ENCODE measurements at regions not wholly inside any gene's neighbourhood (a gene's known extent, or its start where the extent isn't known, plus 50 kb on each side); places are given as distances from the start of the nearest gene placed in this dataset.

- Histone ChIP-seq H3K9me3 (no peaks in the 10 kb centered on the region), H3K4me1 (no peaks in the 10 kb centered on the region), H3K27me3 (no peaks in the 10 kb centered on the region), H3K4me3 (no peak overlapping the region), H3K27ac (no peak overlapping the region), H3K36me3 (no peaks in the 10 kb centered on the region)
- DNase-seq, result no peak
- no peak for TF ChIP-seq POLR2A (IDR thresholded peaks at IDR 0.05)
- no peak for TF ChIP-seq CTCF (IDR thresholded peaks at IDR 0.05)
Measured at GRCh38 chr12:90399357-90399756, 555.6 kb downstream of the CCER1 start.

DNA sequence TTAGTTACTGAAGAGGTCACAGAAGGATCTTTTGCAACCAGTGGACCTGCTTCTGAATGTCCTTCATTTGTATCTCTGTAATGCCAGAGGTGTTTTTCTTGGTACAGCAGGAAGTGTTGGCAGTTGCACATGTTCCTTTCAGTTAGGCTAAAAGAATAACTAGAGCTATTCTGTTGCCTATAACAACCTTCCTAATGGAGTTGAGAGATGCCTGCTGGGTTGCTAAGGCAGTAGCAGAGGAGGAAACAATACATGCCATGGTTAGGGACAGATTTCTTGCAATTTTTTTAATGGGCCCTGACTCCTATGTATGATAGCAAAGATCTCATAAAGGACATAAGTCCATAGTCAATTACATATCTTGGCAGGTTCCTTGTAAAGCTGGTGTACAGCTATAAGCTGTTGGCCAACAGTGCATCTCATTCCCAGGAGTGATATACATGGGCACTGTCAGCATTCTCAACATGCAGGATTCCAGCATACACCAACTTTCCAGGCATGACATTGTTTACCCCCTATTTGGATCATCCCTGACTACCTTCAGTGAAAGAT lies 556.6 kb downstream of the CCER1 start:
- DNase-seq, result no peak
- Histone ChIP-seq H3K27me3 (no peaks in the 10 kb centered on the region), H3K36me3 (no peaks in the 10 kb centered on the region), H3K9me3 (no peaks in the 10 kb centered on the region), H3K4me1 (no peaks in the 10 kb centered on the region), H3K4me3 (no peak overlapping the region), H3K27ac (no peak overlapping the region)
- no peak for TF ChIP-seq CTCF (IDR thresholded peaks at IDR 0.05)
- no peak for TF ChIP-seq POLR2A (IDR thresholded peaks at IDR 0.05)

GRCh38 chr12:90396556-90396955 lies 558.4 kb downstream of the CCER1 start:
- H3K36me3 ChIP-seq, result no peaks in the 10 kb centered on the region
- TF ChIP-seq POLR2A (IDR thresholded peaks at IDR 0.05) (no peak), CTCF (IDR thresholded peaks at IDR 0.05) (no peak)
- H3K9me3 ChIP-seq, result no peaks in the 10 kb centered on the region
- H3K4me1 ChIP-seq, result no peaks in the 10 kb centered on the region
- no peak for DNase-seq
- no peaks in the 10 kb centered on the region for H3K27me3 ChIP-seq
- no peak overlapping the region for H3K27ac ChIP-seq
- H3K4me3 ChIP-seq, result no peak overlapping the region

- H3K4me3 ChIP-seq, result no peak overlapping the region
- H3K4me1 ChIP-seq, result no peaks in the 10 kb centered on the region
- no peak overlapping the region for H3K27ac ChIP-seq
- H3K9me3 ChIP-seq, result no peaks in the 10 kb centered on the region
- no peak for TF ChIP-seq CTCF (IDR thresholded peaks at IDR 0.05)
- no peak for TF ChIP-seq POLR2A (IDR thresholded peaks at IDR 0.05)
- no peaks in the 10 kb centered on the region for H3K27me3 ChIP-seq
- no peak for DNase-seq
- H3K36me3 ChIP-seq, result no peaks in the 10 kb centered on the region
Measured at GRCh38 chr12:90393652-90394051, 561.3 kb downstream of the CCER1 start.

DNA sequence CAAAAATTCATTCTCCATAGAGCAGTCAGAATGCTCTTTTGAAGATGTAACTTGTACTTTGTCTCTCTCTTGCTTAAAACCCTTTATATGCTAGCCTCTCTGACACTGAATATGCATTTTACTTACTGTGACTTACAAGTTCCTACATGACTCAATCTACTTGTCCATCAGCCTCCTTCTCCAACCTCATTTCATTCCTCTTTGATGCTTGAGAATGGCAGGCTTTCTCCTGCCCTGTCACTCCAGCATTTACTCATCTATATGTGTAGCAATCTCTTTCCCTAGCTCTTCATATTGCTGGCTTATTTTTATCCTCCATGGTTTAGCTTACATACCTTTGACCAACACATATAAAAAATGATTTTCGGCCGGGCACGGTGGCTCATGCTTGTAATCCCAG lies 561.9 kb downstream of the CCER1 start:
- no peak for DNase-seq
- TF ChIP-seq POLR2A (IDR thresholded peaks at IDR 0.05), result no peak
- TF ChIP-seq CTCF (IDR thresholded peaks at IDR 0.05), result no peak
- H3K4me3 ChIP-seq, result no peak overlapping the region

GRCh38 chr12:90390947-90391346 lies 564.0 kb downstream of the CCER1 start:
- Histone ChIP-seq H3K4me3 (no peak overlapping the region), H3K4me1 (no peaks in the 10 kb centered on the region), H3K27me3 (no peaks in the 10 kb centered on the region), H3K27ac (no peak overlapping the region), H3K36me3 (no peaks in the 10 kb centered on the region), H3K9me3 (no peaks in the 10 kb centered on the region)
- TF ChIP-seq CTCF (IDR thresholded peaks at IDR 0.05) (no peak), POLR2A (IDR thresholded peaks at IDR 0.05) (no peak)
- no peak for DNase-seq

More for the DNA sequence above, 561.9 kb downstream of the CCER1 start:
- Histone ChIP-seq H3K27ac (no peak overlapping the region), H3K9me3 (no peaks in the 10 kb centered on the region), H3K36me3 (no peaks in the 10 kb centered on the region), H3K27me3 (no peaks in the 10 kb centered on the region), H3K4me1 (no peaks in the 10 kb centered on the region)
